IMR-90 (cell line): ENCODE measurements at regions not wholly inside any gene's neighbourhood (a gene's known extent, or its start where the extent isn't known, plus 50 kb on each side); places are given as distances from the start of the nearest gene placed in this dataset.

ENCODE experiments used
- BHLHE40 ChIP-seq: fragments of 150-350 bp; IDR thresholded peaks from 2 replicates; pipeline ENCODE4 v1.6.1; 2016; ENCODE audit warnings: mild to moderate bottlenecking, low read depth, low read length
- CEBPB ChIP-seq: IDR thresholded peaks from 2 replicates; pipeline ENCODE4 v1.6.1; 2012; ENCODE audit warnings: low read depth, low read length, improper control_type of control experiment
- CHD1 ChIP-seq: IDR thresholded peaks from 2 replicates; pipeline ENCODE4 v1.6.1; 2012; ENCODE audit warnings: low read depth, low read length, improper control_type of control experiment
- CTCF ChIP-seq: conservative IDR thresholded peaks from 2 replicates; pipeline ENCODE4 v1.5.1; 2012; ENCODE audit warnings: mild to moderate bottlenecking, low read depth, low read length, improper control_type of control experiment
- MAZ ChIP-seq: IDR thresholded peaks from 2 replicates; pipeline ENCODE4 v1.6.1; 2012; ENCODE audit warnings: low read depth, mild to moderate bottlenecking, low read length, improper control_type of control experiment, moderate library complexity, borderline replicate concordance
- MXI1 ChIP-seq: IDR thresholded peaks from 2 replicates; pipeline ENCODE4 v1.6.1; 2012; ENCODE audit warnings: low read depth, mild to moderate bottlenecking, low read length, moderate library complexity, borderline replicate concordance
- NFE2L2 ChIP-seq: fragments of 150-350 bp; IDR thresholded peaks from 2 replicates; pipeline ENCODE4 v1.6.1; 2016; ENCODE audit warnings: low read depth, mild to moderate bottlenecking, low read length
- POLR2A ChIP-seq: IDR thresholded peaks from 2 replicates; pipeline ENCODE4 v1.6.1; 2012; ENCODE audit warnings: mild to moderate bottlenecking, low read depth, low read length
- RAD21 ChIP-seq: IDR thresholded peaks from 2 replicates; pipeline ENCODE4 v1.6.1; 2012; ENCODE audit warnings: low read length, improper control_type of control experiment
- RFX5 ChIP-seq: IDR thresholded peaks from 2 replicates; pipeline ENCODE4 v1.8.0; 2012; ENCODE audit warnings: low read depth, mild to moderate bottlenecking, low read length, moderate library complexity
- SMC3 ChIP-seq: fragments of 150-350 bp; IDR thresholded peaks from 2 replicates; pipeline ENCODE4 v1.6.1; 2016; ENCODE audit warnings: low read depth, mild to moderate bottlenecking, antibody characterized with exemption, low read length, moderate library complexity

- TF ChIP-seq CTCF, result no peak
- no peak for TF ChIP-seq CEBPB
- no peak for TF ChIP-seq MAZ
- no peak for TF ChIP-seq POLR2A
- no peak for TF ChIP-seq NFE2L2
- TF ChIP-seq BHLHE40, result no peak
- no peak for TF ChIP-seq RAD21
- TF ChIP-seq CHD1, result no peak
- no peak for TF ChIP-seq SMC3
- TF ChIP-seq MXI1, result no peak
- TF ChIP-seq RFX5, result no peak
These were observed 571.2 kb upstream of the USP24 start for GRCh38 chr1:55786396-55786795.
